Smooth muscle cell (in vitro differentiated cells): ENCODE measurements at regions not wholly inside any gene's neighbourhood (a gene's known extent, or its start where the extent isn't known, plus 50 kb on each side); places are given as distances from the start of the nearest gene placed in this dataset.

Source experiments
- DNase-seq: peaks from one replicate; lab custom pipeline; 2025; ENCODE audit not compliant: unreplicated experiment; lab: John Stamatoyannopoulos, UW
- H2AFZ ChIP-seq: fragments of 200-600 bp; sonication (generic); 2 replicates; pipeline ENCODE4 v1.6.0; 2016; ENCODE audit warnings: antibody characterized with exemption, low read depth, mild to moderate bottlenecking
- H3F3A ChIP-seq: fragments of 200-600 bp; sonication (generic); 2 replicates; pipeline ENCODE4 v1.6.0; 2017; ENCODE audit warnings: antibody characterized with exemption, low read depth
- H3K27ac ChIP-seq: fragments of 200-600 bp; sonication (generic); 2 replicates; pipeline ENCODE4 v1.5.1; 2016; ENCODE audit warnings: low read depth, mild to moderate bottlenecking
- H3K27me3 ChIP-seq: fragments of 200-600 bp; sonication (generic); 2 replicates; pipeline ENCODE4 v1.6.1; 2016; ENCODE audit warnings: low read depth, mild to moderate bottlenecking
- H3K36me3 ChIP-seq: fragments of 200-600 bp; sonication (generic); 2 replicates; pipeline ENCODE4 v1.5.1; 2016; ENCODE audit warnings: low read depth
- H3K4me1 ChIP-seq: fragments of 200-600 bp; sonication (generic); 2 replicates; pipeline ENCODE4 v1.5.1; 2016; ENCODE audit warnings: low read depth
- H3K4me2 ChIP-seq: fragments of 200-600 bp; sonication (generic); 2 replicates; pipeline ENCODE4 v1.6.0; 2016; ENCODE audit warnings: mild to moderate bottlenecking
- H3K4me3 ChIP-seq: fragments of 200-600 bp; sonication (generic); 2 replicates; pipeline ENCODE4 v1.5.1; 2016; ENCODE audit warnings: mild to moderate bottlenecking
- H3K79me2 ChIP-seq: fragments of 200-600 bp; sonication (generic); 2 replicates; pipeline ENCODE4 v1.6.0; 2016; ENCODE audit warnings: low read depth, mild to moderate bottlenecking
- H3K9ac ChIP-seq: fragments of 200-600 bp; sonication (generic); 2 replicates; pipeline ENCODE4 v1.6.0; 2016; ENCODE audit warnings: low read depth
- H3K9me3 ChIP-seq: fragments of 200-600 bp; sonication (generic); replicated peaks from 2 replicates; pipeline ENCODE4 v1.5.1; 2016; ENCODE audit warnings: low read depth
- H4K20me1 ChIP-seq: fragments of 200-600 bp; sonication (generic); 2 replicates; pipeline ENCODE4 v1.6.0; 2016; ENCODE audit warnings: low read depth
- CTCF ChIP-seq: fragments of 200-600 bp; sonication (generic); IDR thresholded peaks from 2 replicates; pipeline ENCODE4 v1.5.1; 2017; ENCODE audit warnings: borderline replicate concordance, mild to moderate bottlenecking, antibody characterized with exemption; ENCODE audit not compliant: insufficient read depth, poor library complexity, severe bottlenecking
- WGBS: methylation state at CpG from one replicate; pipeline ENCODE4 v1.1.7; 2016; ENCODE audit warnings: low lambda C conversion rate; 5-methylcytosine and 5-hydroxymethylcytosine counted together

GRCh38 chr10:124306922-124307371 is 111.8 kb downstream of the OAT start:
- H2AFZ ChIP-seq, result no peak overlapping the region
- H3K9me3 ChIP-seq, result no peaks in the 10 kb centered on the region
- no peak overlapping the region for H3K4me2 ChIP-seq
- H3K79me2 ChIP-seq, result no peaks in the 10 kb centered on the region
- H3K9ac ChIP-seq, result no peak overlapping the region
- no peak for TF ChIP-seq CTCF
- H3K27me3 ChIP-seq, result no peaks in the 10 kb centered on the region
- no peaks in the 10 kb centered on the region for H4K20me1 ChIP-seq
- H3K4me1 ChIP-seq, result no peaks in the 10 kb centered on the region
- DNase-seq, result no peak
- H3K4me3 ChIP-seq, result no peak overlapping the region
- no peaks in the 10 kb centered on the region for H3F3A ChIP-seq
- 55% methylated on average over 4 of the region's 4 CpGs for WGBS
- H3K27ac ChIP-seq, result no peak overlapping the region
- H3K36me3 ChIP-seq, result no peaks in the 10 kb centered on the region

- Histone ChIP-seq H2AFZ (no peak overlapping the region), H3K27me3 (no peaks in the 10 kb centered on the region), H3K79me2 (no peaks in the 10 kb centered on the region), H3K9me3 (no peaks in the 10 kb centered on the region), H4K20me1 (no peaks in the 10 kb centered on the region), H3K4me1 (no peaks in the 10 kb centered on the region), H3K9ac (no peak overlapping the region), H3K27ac (no peak overlapping the region), H3K4me2 (no peak overlapping the region), H3K4me3 (no peak overlapping the region), H3F3A (no peaks in the 10 kb centered on the region), H3K36me3 (no peaks in the 10 kb centered on the region)
- no peak for TF ChIP-seq CTCF
- no peak for DNase-seq
- 52% methylated on average over 1 of the region's 1 CpG for whole genome bisulfite sequencing
Observed at GRCh38 chr10:124306520-124306919, 112.2 kb downstream of the OAT start.

GRCh38 chr10:124305984-124306383 is 112.7 kb downstream of the OAT start:
- no peak overlapping the region for H3K9ac ChIP-seq
- no peak overlapping the region for H2AFZ ChIP-seq
- no peaks in the 10 kb centered on the region for H3K9me3 ChIP-seq
- DNase-seq, result no peak
- H4K20me1 ChIP-seq, result no peaks in the 10 kb centered on the region
- WGBS, result 88% methylated on average over 1 of the region's 1 CpG
- H3K79me2 ChIP-seq, result no peaks in the 10 kb centered on the region
- no peaks in the 10 kb centered on the region for H3K36me3 ChIP-seq
- H3K4me3 ChIP-seq, result no peak overlapping the region
- no peak overlapping the region for H3K4me2 ChIP-seq
- H3K4me1 ChIP-seq, result no peaks in the 10 kb centered on the region
- no peak for TF ChIP-seq CTCF
- H3K27me3 ChIP-seq, result no peaks in the 10 kb centered on the region
- H3F3A ChIP-seq, result no peaks in the 10 kb centered on the region
- no peak overlapping the region for H3K27ac ChIP-seq

GRCh38 chr10:124305131-124305530 is 113.6 kb downstream of the OAT start:
- Histone ChIP-seq H4K20me1 (no peaks in the 10 kb centered on the region), H3K9me3 (no peaks in the 10 kb centered on the region), H3K4me3 (no peak overlapping the region), H3K36me3 (no peaks in the 10 kb centered on the region), H3K79me2 (no peaks in the 10 kb centered on the region), H2AFZ (no peak overlapping the region), H3K4me2 (no peak overlapping the region), H3K4me1 (no peaks in the 10 kb centered on the region), H3K9ac (no peak overlapping the region), H3K27me3 (no peaks in the 10 kb centered on the region), H3F3A (no peaks in the 10 kb centered on the region), H3K27ac (no peak overlapping the region)
- 53% methylated on average over 3 of the region's 3 CpGs for WGBS
- TF ChIP-seq CTCF, result no peak
- no peak for DNase-seq
